ENCODE measurements at regions not wholly inside any gene's neighbourhood (a gene's known extent, or its start where the extent isn't known, plus 50 kb on each side); places are given as distances from the start of the nearest gene placed in this dataset.

- TF ChIP-seq, protein P1, sequence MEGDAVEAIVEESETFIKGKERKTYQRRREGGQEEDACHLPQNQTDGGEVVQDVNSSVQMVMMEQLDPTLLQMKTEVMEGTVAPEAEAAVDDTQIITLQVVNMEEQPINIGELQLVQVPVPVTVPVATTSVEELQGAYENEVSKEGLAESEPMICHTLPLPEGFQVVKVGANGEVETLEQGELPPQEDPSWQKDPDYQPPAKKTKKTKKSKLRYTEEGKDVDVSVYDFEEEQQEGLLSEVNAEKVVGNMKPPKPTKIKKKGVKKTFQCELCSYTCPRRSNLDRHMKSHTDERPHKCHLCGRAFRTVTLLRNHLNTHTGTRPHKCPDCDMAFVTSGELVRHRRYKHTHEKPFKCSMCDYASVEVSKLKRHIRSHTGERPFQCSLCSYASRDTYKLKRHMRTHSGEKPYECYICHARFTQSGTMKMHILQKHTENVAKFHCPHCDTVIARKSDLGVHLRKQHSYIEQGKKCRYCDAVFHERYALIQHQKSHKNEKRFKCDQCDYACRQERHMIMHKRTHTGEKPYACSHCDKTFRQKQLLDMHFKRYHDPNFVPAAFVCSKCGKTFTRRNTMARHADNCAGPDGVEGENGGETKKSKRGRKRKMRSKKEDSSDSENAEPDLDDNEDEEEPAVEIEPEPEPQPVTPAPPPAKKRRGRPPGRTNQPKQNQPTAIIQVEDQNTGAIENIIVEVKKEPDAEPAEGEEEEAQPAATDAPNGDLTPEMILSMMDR (IDR thresholded peaks at IDR 0.05; ENCODE audit: insufficient read depth, low read length, poor library complexity, severe bottlenecking): no peak
- TF ChIP-seq EZH2phosphoT487 (conservative IDR thresholded peaks at IDR 0.05; ENCODE audit: low read length): no peak
Observed at GRCh38 chr11:32024948-32025347, 65.9 kb upstream of the RCN1 start.
